ENCODE measurements at regions not wholly inside any gene's neighbourhood (a gene's known extent, or its start where the extent isn't known, plus 50 kb on each side); places are given as distances from the start of the nearest gene placed in this dataset.

DNA sequence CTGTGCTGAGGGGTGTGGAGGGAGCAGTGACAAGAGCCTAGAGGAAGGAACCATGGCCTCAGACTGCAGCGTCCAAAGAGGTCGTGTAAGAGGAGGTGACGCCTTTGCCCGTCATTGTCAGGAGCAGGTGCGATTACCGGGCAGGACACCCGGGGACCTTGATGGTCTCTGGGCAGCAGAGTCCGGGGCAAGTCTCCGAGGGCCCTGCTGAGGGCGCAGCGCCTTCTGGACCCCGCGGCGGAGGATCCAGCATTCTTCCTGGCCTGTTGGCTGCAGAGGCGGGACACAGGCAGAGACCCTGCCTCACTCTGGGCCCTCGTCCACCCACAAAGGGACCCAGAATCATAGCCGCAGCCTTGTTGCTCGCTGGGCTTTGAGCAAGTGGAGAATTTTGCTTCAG lies 1168.8 kb downstream of the BRD1 start:
- no peak for ATAC-seq (ENCODE audit: poor library complexity)
- peak; percentile 6 for DNase-seq
- intact Hi-C loops (cut with DNase I), result no loop called here

DNA sequence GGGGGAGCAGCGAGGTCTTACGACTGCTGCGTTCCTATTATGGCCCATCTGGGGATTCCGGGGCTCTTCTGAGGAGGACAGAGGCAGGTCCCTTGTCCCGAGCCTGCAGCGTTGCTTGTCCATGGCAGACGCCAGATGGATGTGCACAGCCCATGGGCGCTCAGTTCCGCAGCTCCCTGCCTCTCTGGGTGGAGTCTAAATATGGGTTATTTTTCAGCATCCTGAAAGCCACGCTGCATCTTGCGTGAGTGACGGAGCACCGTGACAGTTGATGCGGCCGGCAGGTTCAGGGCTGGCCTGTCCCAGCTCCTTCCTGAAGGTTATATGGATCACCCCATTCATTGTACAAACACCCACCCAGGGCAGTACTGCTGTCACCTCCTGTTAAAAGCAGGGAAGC lies 1169.4 kb downstream of the BRD1 start:
- DNase-seq (peak; percentile 26), ATAC-seq (ENCODE audit: poor library complexity) (no peak)
- intact Hi-C loops (cut with DNase I), result no loop called here

DNA sequence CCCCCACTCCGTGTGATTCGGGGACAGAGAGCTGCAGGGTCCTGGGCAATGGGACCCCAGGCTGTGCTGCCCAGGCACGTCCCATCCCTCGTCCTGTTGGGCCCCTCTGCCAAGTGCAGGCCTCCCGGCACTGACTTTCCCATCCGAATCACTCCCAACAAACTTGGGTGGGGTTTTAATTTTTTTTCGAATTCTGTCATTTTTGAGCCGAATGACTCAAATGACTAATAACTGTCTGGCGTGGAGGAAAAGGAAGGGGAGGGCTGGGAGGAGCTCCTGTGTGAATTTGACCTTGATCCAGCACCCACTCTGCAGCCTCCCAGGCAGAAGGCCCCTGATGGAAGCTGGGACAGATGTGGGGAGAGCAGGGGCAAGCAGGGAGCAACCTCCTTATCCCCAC lies 1173.2 kb downstream of the BRD1 start:
- intact Hi-C loops (cut with DNase I), result no loop called here
- DNase-seq, result no peak
- no peak for ATAC-seq (ENCODE audit: poor library complexity)

DNA sequence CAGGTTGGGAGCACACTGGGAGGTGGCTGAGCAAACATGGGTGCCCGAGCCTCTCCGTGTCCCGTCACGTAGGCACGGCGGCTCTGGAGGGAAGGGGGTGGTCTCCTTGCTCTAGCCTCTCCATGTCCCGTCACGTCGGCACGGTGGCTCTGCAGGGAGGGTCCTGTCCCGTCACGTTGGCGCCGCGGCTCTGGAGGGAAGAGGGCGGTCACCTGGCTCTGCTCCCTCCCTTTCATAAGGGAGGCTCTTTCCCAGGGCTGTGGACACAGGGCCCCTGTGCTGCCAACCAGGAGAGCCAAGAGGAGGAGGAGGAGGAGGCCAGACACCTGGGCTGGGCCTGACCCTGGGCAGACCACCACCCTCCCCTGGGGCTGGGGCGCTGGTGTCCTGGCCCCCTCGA lies 1173.7 kb downstream of the BRD1 start:
- DNase-seq (no peak), ATAC-seq (ENCODE audit: poor library complexity) (no peak)
- intact Hi-C loops (cut with DNase I), result no loop called here

DNA sequence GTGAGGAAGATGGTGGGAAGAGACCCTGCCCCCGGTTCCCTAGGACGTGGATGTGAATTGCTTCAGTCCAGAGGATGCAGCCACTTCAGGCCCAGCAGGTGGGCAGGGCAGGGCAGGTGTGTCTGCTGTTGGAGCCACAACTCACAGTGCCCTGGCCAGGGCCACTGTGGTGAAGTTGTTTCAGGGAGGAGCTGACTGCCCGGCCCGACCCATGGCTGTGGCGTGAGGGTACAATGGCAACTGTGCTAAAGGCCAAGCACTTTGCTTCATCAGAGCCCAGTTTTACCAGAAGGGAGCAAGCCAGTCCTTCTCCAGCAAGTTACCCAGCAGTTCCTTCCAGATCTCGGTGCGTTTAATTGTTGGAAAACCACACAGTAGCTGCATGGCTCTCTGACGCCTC lies 1174.4 kb downstream of the BRD1 start:
- ATAC-seq (ENCODE audit: poor library complexity) (no peak), DNase-seq (no peak)
- intact Hi-C loops (cut with DNase I), result no loop called here

DNA sequence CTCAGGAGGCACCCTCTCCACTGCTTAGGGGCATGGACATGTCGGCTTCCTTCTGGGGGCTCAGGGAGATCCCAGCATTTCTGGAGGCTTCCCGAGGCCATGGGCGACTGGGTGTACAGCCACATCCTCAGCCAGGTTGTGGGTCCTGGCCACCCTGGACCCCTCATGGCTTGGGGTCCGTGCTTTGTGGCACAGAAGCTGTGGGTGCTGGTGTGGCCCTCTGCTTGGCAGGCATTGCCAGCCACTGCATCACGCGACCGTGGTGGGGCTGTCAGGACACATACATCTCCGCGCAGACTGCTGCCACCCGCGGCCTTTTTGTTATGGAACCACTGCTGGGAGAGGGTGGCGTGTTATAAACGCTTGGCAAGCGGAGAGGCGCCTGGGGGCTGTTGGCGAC lies 1174.9 kb downstream of the BRD1 start:
- DNase-seq (no peak), ATAC-seq (ENCODE audit: poor library complexity) (no peak)
- intact Hi-C loops (cut with DNase I), result no loop called here

DNA sequence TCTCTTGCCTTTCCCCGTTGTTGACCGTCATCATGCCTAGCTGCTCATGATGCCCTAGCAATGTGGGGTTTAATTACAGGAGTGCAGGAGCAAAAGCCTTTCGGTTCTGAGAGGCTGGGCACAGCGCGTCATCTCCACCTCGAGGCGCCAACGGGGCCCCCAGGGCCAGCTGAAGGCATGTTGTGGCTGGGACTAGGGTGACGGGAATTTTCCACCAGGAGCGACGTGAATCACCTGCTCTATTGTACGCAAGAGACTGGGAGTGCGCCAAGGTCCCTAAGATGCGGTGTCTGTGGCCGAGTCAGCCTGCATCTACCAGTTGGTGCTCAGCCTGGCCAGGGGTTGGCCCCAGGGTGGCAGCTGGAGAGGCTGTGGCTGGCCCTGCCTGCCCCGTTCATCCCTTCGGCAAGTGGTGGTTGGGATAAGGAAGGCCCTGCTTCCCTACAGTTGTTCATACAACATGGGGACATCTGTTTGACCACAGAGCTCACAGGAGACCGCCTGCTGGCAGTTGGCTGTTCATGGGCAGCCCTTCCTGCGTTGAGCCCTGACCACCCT lies 1175.6 kb downstream of the BRD1 start:
- DNase-seq, result no peak
- intact Hi-C loops (cut with DNase I), result no loop called here
- no peak for ATAC-seq (ENCODE audit: poor library complexity)

- intact Hi-C loops (cut with DNase I), result no loop called here
- no peak for ATAC-seq (ENCODE audit: poor library complexity)
- DNase-seq, result no peak
These were observed 1176.4 kb downstream of the BRD1 start for GRCh38 chr22:48651036-48651890.

DNA sequence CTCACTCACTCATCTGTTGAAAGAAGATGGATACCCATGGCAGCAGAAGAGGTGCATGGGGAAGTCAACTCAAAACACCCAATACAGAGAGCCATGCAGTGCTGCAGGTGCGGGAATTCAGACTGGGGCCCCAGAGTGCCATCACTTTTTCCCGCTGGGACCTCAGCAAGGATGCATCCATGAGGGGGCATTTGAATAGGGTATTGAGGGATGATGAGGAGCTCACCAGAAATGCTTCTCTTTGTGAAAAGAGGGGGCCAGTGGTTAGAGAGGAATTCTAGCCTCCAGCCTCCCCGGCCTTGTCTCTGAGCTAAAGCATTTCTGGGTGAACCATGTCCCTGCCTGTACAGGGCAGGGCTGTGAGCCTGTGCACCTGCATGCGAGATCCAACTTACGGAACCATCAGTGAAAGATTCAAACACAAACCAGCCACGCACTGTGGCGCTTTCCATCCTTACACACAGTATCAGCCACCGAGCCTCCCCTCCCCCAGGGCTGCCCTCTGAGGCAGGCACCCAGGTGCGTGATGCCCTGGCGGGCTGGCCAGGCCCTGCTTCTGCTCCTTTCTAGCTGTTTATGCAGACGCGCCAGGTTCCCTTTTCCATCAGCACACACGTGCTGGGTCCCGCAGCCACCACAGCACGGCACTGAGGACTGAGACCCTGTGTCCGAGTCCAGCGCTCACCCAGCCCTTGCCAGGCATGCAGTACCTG lies 1177.2 kb downstream of the BRD1 start:
- peak; percentile 10 for DNase-seq
- intact Hi-C loops (cut with DNase I), result no loop called here
- ATAC-seq (ENCODE audit: poor library complexity), result no peak

DNA sequence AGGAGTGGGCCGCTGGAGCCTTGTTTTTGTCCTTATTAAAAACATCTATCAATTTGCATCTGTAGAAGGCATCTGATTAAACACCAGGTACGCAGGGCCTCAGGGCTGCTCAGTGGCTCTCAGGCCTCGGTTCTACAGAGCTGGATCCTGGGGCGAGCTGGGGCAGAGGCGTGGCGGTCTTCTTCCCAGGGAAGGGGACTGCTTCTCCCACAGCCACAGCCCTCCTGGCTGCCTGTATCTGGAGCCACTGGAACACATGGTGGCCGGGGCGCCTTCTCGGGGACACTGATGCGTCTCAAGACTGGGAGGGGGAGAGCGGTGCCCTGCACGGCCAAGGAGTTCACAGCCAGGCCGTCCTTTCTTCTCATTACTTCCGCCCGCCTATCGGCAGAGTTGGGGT lies 1178.2 kb downstream of the BRD1 start:
- intact Hi-C loops (cut with DNase I), result no loop called here
- DNase-seq (peak; percentile 33), ATAC-seq (ENCODE audit: poor library complexity) (no peak)

DNA sequence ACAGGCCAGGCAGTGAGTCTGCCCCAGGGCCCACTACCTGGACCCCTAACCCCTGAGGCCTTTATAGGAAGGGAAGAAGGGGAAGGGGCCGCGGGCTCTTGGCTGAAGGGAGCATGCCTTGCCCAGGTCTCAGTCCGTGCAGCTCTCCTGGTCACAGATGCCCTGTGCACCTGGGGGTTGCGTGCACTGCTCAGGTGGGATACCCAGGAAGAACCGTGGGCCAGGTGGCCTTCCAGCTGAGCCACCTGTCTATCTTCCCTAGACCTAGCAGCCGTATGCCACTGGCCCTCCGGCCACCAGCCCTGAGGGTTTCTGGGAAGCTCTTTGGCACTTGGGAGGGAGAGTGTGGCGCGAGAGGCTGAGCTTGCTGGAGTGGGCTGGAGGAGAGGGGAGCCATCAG lies 1178.6 kb downstream of the BRD1 start:
- no peak for ATAC-seq (ENCODE audit: poor library complexity)
- DNase-seq, result peak; percentile 26
- intact Hi-C loops (cut with DNase I), result no loop called here

DNA sequence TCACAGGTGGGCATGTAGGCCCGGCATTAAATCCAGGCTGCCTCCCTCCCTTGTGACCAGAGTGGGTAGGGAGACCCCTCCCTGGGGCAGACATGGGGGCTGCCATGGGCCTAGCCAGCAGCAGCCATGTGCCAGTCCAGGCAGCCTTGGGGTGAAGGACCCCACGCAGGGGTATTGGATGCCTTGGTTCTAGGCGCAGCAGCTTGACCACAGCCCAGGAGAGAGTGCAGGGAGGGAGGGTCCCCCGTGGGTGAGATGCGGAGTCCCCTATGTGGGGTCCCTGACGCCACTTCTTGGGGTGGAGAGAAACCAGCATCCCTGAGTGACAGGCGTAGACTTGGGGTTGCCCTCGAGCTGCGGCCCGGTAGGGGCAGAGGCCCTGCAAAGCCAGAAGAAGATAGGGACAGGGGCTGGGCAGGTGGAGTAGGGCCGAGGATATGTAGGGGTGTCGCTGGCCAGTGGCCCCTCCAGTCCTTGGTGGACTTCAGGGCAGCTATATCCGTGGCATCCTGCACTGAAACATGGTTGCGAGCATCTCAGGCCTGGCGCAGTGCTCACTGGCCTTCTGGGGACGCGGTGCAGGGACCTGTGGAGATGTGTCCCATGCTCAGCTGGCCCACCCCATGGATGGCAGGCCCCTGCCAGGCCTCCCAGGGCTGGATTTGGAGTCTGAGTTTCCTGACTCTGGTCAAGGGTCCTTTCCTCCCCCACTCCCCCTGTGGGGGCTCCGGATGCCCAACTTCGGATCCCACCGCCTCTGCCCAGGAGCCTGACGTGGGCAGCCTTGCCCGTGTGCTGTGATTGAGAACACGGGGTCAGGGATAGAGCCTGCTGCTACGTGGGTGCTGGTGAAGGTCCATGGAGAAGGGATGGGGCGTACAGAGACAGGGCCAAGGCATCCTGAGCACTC lies 1179.8 kb downstream of the BRD1 start:
- DNase-seq, result peak; percentile 28
- intact Hi-C loops (cut with DNase I), result no loop called here

GRCh38 chr22:48647051-48647450 lies 1180.6 kb downstream of the BRD1 start:
- ATAC-seq (ENCODE audit: poor library complexity), result no peak
- DNase-seq, result no peak
- intact Hi-C loops (cut with DNase I), result no loop called here

More for the DNA sequence above, 1179.8 kb downstream of the BRD1 start:
- ATAC-seq (ENCODE audit: poor library complexity), result no peak

- DNase-seq (no peak), ATAC-seq (ENCODE audit: poor library complexity) (no peak)
- intact Hi-C loops (cut with DNase I), result no loop called here
These were observed 1181.3 kb downstream of the BRD1 start for GRCh38 chr22:48646216-48646925.

DNA sequence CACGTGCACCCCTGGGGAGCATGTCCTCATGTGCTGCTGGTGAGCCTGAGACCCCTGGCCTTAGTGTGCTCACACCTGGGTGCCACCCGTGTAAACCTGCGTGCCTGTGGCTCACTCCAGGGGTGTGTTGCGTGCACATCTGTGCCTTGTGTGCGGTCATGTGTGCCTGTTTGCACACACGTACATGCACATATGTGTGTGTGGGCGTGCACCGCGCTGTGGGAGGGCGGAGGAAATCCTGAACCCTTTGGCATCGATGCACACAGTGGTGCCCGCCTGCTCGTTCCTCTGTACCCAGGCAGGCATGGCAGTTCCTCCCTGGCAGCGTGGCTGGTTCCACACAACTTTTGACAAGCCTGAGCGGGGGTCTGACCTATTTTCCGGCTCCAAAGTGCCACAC lies 1181.9 kb downstream of the BRD1 start:
- DNase-seq, result no peak
- intact Hi-C loops (cut with DNase I), result no loop called here

GRCh38 chr22:48644997-48645396 lies 1182.7 kb downstream of the BRD1 start:
- intact Hi-C loops (cut with DNase I), result no loop called here
- no peak for DNase-seq
- ATAC-seq (ENCODE audit: poor library complexity), result no peak

More for the DNA sequence above, 1181.9 kb downstream of the BRD1 start:
- no peak for ATAC-seq (ENCODE audit: poor library complexity)

GRCh38 chr22:48644108-48644507 lies 1183.6 kb downstream of the BRD1 start:
- no peak for DNase-seq
- intact Hi-C loops (cut with DNase I), result no loop called here

DNA sequence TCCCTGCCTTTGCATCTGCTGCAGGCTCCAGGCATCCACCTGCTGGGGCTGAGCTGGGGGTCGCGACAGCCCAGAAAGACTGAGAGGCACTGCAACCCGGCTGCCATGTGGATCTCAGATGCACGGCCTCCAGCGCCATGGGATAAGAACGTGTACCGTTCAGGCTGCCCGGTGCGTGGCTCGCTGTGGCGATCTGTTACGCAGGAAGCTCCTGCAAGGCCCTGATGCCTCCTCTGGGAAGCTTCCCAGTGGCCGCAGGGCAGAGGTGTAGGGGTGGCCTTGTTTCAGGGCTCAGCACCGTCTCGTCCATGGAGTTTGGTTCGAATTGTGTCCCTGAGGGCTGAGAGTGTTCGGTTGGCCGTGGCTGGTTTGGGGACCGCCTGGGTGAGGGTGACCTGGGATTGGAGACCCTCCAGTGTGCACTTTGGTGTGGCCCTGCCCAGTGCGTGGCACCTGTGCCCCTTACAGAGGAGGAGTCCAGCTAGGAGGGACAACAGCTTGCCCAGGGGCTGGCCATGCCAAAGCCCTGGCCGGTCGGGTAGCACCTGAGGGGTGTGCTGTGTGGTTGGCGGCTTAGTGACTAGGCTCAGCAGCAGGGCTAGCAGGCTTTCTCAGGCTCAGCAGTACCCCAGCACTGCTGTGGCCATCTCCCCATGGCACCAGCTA lies 1184.5 kb downstream of the BRD1 start:
- ATAC-seq (ENCODE audit: poor library complexity), result no peak
- DNase-seq, result no peak
- intact Hi-C loops (cut with DNase I), result no loop called here

More at GRCh38 chr22:48644108-48644507, 1183.6 kb downstream of the BRD1 start:
- ATAC-seq (ENCODE audit: poor library complexity), result no peak
